GM21786 (cell line): ENCODE measurements at regions not wholly inside any gene's neighbourhood (a gene's known extent, or its start where the extent isn't known, plus 50 kb on each side); places are given as distances from the start of the nearest gene placed in this dataset.

ENCODE experiments used
- ATAC-seq: cut with Tn5 transposase; IDR thresholded peaks from one replicate; pipeline ENCODE4 v1.9.1; 2021; ENCODE audit not compliant: unreplicated experiment

GRCh38 chr20:40925829-40926510 lies 102.7 kb upstream of the TOP1 start:
- ATAC-seq = no peak

GRCh38 chr20:40926928-40927327 lies 101.7 kb upstream of the TOP1 start:
- ATAC-seq = no peak

- ATAC-seq = no peak
Observed at GRCh38 chr20:40930561-40930960, 98.1 kb upstream of the TOP1 start.

GRCh38 chr20:40931410-40932044 lies 97.1 kb upstream of the TOP1 start:
- no peak for ATAC-seq

GRCh38 chr20:40932436-40932835 lies 96.2 kb upstream of the TOP1 start:
- no peak for ATAC-seq

- no peak for ATAC-seq
Observed at GRCh38 chr20:40933758-40934157, 94.9 kb upstream of the TOP1 start.

GRCh38 chr20:40938020-40938419 lies 90.6 kb upstream of the TOP1 start:
- ATAC-seq = no peak

GRCh38 chr20:40939667-40940066 lies 89.0 kb upstream of the TOP1 start:
- no peak for ATAC-seq

- ATAC-seq = no peak
Observed at GRCh38 chr20:40941133-40941610, 87.5 kb upstream of the TOP1 start.

- no peak for ATAC-seq
Observed at GRCh38 chr20:40942006-40942405, 86.6 kb upstream of the TOP1 start.

GRCh38 chr20:40942775-40943174 lies 85.8 kb upstream of the TOP1 start:
- no peak for ATAC-seq

- ATAC-seq = no peak
Observed at GRCh38 chr20:40943591-40943990, 85.0 kb upstream of the TOP1 start.

- no peak for ATAC-seq
Observed at GRCh38 chr20:40945189-40945588, 83.4 kb upstream of the TOP1 start.

- ATAC-seq = no peak
Observed at GRCh38 chr20:40945754-40946450, 82.7 kb upstream of the TOP1 start.

GRCh38 chr20:40946451-40946850 lies 82.2 kb upstream of the TOP1 start:
- no peak for ATAC-seq

GRCh38 chr20:40948465-40949267 lies 80.0 kb upstream of the TOP1 start:
- no peak for ATAC-seq

GRCh38 chr20:40949346-40949745 lies 79.3 kb upstream of the TOP1 start:
- no peak for ATAC-seq

GRCh38 chr20:40952136-40952535 lies 76.5 kb upstream of the TOP1 start:
- no peak for ATAC-seq

GRCh38 chr20:40953416-40953815 lies 75.2 kb upstream of the TOP1 start:
- no peak for ATAC-seq

- ATAC-seq = no peak
Observed at GRCh38 chr20:40953856-40954255, 74.8 kb upstream of the TOP1 start.

GRCh38 chr20:40954521-40955165 lies 74.0 kb upstream of the TOP1 start:
- no peak for ATAC-seq
